ENCODE measurements at regions not wholly inside any gene's neighbourhood (a gene's known extent, or its start where the extent isn't known, plus 50 kb on each side); places are given as distances from the start of the nearest gene placed in this dataset.

DNA sequence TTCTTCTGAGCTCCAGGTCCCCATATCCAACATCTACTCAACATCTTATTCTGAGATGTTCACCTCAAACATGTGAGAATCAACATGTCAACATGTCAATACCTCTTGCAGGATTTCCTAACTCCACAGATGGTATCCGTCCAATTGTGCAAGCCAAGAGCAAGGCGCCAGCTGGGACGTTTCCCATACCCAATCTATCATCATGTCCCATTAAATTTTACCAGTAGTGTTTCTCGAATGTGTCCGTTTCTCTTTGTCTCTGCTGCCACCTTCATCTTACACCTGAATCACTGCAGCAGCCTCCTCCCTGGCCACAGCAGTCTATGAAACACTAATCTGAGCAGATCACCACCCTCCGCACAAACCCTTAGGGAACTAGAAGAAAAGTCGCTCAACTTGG, 78.0 kb upstream of the RPS6KA2 start:
- TF ChIP-seq, protein P1, sequence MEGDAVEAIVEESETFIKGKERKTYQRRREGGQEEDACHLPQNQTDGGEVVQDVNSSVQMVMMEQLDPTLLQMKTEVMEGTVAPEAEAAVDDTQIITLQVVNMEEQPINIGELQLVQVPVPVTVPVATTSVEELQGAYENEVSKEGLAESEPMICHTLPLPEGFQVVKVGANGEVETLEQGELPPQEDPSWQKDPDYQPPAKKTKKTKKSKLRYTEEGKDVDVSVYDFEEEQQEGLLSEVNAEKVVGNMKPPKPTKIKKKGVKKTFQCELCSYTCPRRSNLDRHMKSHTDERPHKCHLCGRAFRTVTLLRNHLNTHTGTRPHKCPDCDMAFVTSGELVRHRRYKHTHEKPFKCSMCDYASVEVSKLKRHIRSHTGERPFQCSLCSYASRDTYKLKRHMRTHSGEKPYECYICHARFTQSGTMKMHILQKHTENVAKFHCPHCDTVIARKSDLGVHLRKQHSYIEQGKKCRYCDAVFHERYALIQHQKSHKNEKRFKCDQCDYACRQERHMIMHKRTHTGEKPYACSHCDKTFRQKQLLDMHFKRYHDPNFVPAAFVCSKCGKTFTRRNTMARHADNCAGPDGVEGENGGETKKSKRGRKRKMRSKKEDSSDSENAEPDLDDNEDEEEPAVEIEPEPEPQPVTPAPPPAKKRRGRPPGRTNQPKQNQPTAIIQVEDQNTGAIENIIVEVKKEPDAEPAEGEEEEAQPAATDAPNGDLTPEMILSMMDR (IDR thresholded peaks at IDR 0.05): no peak
- TF ChIP-seq EZH2 (IDR thresholded peaks at IDR 0.05) (no peak), EZH2phosphoT487 (IDR thresholded peaks at IDR 0.05) (no peak)

Measured in neural progenitor cell (in vitro differentiated cells).